DMS53 treated with DMSO at 0.1 percent for 48 hours (cell line): ENCODE measurements at regions not wholly inside any gene's neighbourhood (a gene's known extent, or its start where the extent isn't known, plus 50 kb on each side); places are given as distances from the start of the nearest gene placed in this dataset.

Experiments used
- DNase-seq: peaks from one replicate; lab custom pipeline; 2025; ENCODE audit not compliant: unreplicated experiment; lab: John Stamatoyannopoulos, UW

DNA sequence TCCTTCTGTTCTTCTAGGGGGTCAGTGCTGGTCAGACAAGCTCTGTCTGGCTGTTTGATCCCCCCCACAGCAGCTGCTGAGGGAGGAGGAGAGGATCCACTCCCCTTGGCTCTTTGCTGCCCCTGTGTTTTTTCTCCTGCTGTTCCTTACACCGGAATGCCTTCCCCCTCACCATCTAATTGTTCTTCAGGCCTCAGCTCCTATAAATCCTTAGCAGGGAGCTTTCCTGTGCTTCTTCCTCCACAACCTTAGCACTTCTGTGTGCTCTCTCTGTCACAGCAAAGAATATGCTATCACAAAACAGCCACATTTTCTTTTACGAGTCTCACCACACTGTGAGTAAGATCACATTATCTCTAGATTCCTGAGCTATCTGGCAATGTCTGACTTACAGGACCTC, 196.6 kb downstream of the OTOR start:
- DNase-seq, result no peak

DNA sequence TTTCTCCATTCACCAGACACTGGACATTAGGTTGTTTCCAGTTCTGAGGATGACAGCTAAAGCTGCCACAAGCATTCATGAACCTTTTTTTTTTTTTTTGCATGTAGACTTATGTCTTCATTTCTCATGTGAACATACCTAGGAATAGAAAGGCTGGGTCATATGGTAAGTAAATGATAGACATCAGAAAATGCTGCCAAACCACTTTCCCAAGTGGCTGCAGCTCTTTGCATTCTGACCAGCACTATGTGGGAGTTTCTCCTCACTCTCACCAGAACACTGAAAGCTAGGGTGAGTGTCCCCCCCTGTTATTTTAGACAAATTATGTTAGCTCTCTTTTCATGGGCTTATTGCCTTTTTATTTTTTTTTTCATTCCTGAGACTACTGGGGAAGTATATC, 197.5 kb downstream of the OTOR start:
- no peak for DNase-seq

GRCh38 chr20:16946097-16946496, 197.9 kb downstream of the OTOR start:
- DNase-seq, result no peak

DNA sequence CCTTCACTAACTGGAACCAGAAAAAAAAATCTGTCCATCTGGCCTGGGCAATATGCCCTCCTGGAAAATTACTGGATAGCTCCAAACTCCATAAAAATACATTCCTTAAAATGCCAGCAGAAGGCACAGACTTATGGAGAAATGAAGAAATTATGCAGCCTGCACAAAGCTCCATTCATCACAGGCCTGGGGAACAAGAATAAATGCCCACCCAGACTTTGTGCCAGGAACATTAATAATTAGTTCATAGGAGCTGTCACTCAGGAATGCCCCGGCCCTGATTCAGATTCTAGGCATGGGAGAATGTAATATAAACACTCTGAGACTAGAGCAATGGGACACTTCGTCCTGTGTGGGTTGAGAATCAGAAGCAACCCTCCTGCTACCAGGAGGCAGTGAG, 199.3 kb downstream of the OTOR start:
- DNase-seq, result no peak

GRCh38 chr20:16951876-16952275, 203.7 kb downstream of the OTOR start:
- DNase-seq, result no peak

- no peak for DNase-seq
Observed at GRCh38 chr20:16952965-16953364, 204.8 kb downstream of the OTOR start.

- no peak for DNase-seq
Observed at GRCh38 chr20:16953858-16954257, 205.7 kb downstream of the OTOR start.

DNA sequence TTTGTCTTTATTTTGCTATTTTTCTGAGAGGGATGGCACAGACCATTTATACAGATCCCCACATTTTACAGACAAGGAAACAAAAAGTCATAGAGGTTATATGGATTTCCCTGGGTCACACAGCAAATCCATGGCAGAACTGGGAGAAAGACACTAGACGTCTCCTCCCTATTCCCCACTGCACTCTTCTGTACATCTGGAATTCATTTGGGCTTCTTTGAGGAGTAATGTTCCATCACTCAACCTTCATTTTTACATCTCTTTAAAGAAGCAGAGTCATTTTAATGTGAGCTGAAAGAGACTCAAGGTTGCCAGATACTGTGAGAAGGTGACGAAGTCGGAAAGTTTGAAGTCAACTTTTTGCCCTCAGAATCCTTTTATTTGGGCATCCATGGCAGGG, 207.3 kb downstream of the OTOR start:
- DNase-seq, result no peak

DNA sequence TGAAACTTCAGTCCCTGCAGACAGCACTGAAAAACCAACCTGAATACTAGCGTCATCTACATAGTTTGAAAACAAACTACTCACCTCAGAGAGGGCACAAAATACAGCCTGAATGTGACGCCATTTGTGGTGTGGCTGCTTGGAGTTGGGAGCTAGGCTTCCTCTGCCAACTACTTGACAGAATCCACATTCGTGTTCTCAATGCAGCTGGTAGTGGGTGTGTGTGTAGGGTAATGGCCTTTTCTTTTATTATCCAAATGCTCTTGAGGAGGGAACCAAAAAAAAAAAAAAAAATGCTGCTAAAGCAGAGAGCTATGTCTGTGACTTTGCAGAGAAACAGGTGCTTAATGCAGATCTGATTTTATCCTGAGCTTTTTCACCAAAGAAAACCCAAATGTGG, 207.8 kb downstream of the OTOR start:
- DNase-seq, result no peak

DNA sequence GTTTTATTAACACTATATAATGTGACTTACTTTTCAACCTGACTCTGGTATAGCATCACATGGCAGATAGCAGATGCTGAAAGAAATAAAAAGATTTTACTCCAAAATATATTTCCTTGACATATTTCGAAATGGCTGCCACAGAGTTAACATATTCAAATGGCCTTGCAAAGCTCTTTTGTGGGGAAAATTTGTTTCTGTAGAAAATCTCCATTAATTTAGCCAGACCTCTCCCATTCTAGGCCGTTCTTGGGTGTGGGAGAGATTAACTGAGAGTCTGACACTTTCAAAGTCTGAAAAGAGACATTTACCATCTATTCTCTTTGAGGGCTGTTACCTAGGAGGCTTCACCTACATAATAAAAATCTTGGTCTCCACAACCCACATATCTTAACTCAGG, 217.2 kb downstream of the OTOR start:
- DNase-seq, result no peak

DNA sequence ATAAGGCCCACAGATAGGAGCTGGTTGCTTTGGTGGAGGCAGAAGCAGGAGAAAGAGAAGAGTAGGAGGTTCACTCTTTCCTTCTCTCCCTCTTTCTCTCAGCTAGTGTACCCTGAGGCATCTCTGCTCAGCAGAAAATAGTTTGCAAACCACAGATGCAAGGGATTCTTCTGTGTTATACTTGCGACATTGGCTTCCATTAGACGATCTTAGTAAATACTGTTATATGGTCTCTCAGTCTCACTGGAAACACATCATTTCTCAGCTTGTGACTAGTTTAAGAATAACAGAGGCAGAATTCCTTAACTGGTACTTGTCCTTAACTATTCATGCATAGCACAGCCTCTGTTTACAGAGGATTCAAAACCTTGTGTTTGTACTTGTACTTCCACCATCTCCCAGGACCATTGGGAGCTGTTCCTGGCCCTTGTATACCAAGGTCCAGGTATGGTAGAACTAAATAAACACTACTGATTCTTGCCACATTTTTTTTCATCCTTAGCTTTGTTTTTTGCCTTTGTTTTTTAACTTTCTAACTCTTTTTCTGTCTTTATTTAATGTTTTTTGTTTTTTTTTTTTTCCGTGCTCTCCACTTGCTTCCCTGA, 218.2 kb downstream of the OTOR start:
- peak; percentile 25 for DNase-seq

- DNase-seq, result no peak
Observed at GRCh38 chr20:16968099-16968498, 219.9 kb downstream of the OTOR start.

- DNase-seq, result no peak
Observed at GRCh38 chr20:16970776-16971175, 222.6 kb downstream of the OTOR start.

- DNase-seq, result no peak
Observed at GRCh38 chr20:16974080-16974854, 226.1 kb downstream of the OTOR start.

DNA sequence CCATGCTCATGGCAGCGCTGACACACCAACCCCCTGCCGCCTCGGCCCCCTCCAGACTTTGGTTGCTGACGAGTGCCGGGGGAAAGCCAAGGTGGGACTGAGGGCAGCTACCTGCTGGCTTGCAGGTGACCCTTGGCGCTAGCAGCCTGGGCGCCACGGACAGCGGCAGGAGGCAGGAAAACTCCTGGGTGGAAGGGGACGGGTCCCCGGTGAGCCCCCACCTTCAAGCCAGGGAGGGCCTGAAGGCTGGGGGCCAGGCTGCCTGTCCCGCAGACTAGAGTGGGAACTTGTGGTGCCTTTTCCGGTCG, 226.7 kb downstream of the OTOR start:
- DNase-seq, result no peak

- DNase-seq, result no peak
Observed at GRCh38 chr20:16975682-16976081, 227.5 kb downstream of the OTOR start.

- no peak for DNase-seq
Observed at GRCh38 chr20:16978497-16978896, 230.3 kb downstream of the OTOR start.

- DNase-seq, result no peak
Observed at GRCh38 chr20:16982091-16982726, 234.1 kb downstream of the OTOR start.

- no peak for DNase-seq
Observed at GRCh38 chr20:16984481-16984880, 236.3 kb downstream of the OTOR start.

DNA sequence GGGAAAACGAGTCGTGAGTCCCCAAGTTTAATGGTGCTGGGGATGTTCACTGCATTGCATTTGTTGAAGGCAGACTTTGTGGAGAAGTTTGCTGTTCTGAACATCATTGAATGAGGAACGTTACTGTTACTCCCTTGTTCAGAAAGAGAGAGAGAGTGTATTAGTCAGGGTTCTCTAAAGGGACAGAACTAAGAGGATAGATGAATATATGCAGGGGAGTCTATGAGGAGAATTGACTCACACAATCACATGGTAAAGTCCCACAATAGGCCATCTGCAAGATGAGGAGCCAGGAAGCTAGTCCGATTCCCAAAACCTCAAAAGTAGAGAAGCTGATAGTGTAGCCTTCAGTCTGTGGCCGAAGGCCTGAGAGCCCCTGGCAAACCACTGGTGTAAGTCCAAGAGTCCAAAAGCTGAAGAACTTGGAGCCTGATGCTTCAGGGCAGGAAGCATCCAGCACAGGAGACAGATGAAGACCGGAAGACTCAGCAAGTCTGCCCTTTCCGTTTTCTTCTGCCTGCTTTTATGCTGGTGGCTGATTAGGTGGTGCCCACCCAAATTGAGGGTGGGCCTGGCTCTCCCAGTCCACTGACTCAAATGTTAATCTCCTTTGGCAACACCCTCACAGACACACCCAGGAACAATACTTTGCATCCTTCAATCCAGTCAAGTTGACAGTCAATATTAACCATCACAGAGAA, 223.5 kb upstream of the PCSK2 start:
- no peak for DNase-seq

- no peak for DNase-seq
Observed at GRCh38 chr20:17010181-17010580, 216.7 kb upstream of the PCSK2 start.
